ENCODE measurements at regions not wholly inside any gene's neighbourhood (a gene's known extent, or its start where the extent isn't known, plus 50 kb on each side); places are given as distances from the start of the nearest gene placed in this dataset.

DNA sequence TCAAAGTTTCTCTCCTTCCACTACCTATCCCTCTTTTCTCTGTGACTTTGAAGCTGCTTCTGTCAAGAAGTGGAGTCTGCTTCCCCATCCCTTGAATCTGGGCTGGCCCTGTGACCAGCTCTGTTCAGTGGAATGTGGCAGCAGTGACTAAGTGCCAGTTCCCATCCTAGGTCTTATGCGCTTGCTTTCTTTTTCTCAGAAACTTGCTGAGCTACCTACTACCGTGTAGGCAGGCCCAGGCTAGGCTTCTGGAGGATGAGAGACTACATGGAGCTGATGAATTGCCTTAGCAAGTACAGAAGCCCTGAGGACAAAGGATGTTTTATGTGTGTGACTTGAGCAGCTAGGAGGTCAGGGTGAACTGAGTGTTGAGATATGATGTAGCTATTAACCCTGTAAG is 123.2 kb downstream of the PDCD6IP start:
- Mint-ChIP-seq H3K4me3 (no peak overlapping the region), H3K4me1 (peaks cover 9% of the 10 kb centered on the region), H3K9me3 (no peaks in the 10 kb centered on the region), H3K27ac (no peak overlapping the region), H3K36me3 (ENCODE audit: low read depth) (no peaks in the 10 kb centered on the region), H3K27me3 (ENCODE audit: insufficient read depth, low read depth, poor library complexity) (peaks cover 3% of the 10 kb centered on the region)
- Histone ChIP-seq H3K36me3 (ENCODE audit: insufficient read depth) (no peaks in the 10 kb centered on the region), H4K20me1 (replicated peaks; ENCODE audit: insufficient read depth) (no peaks in the 10 kb centered on the region), H3F3A (replicated peaks; ENCODE audit: low read depth) (no peaks in the 10 kb centered on the region), H3K9me2 (ENCODE audit: insufficient read depth) (peaks cover 9% of the 10 kb centered on the region), H3K4me3 (no peak overlapping the region), H2AFZ (peak overlapping the region; percentile 10; the same call in 1 of the 2 replicates), H3K79me2 (replicated peaks; ENCODE audit: insufficient read depth) (no peaks in the 10 kb centered on the region), H3K4me1 (ENCODE audit: insufficient read depth) (peaks cover 12% of the 10 kb centered on the region), H3K27ac (ENCODE audit: low read depth) (no peak overlapping the region), H3K27me3 (ENCODE audit: insufficient read depth) (no peaks in the 10 kb centered on the region), H3K4me2 (no peak overlapping the region)
- ATAC-seq (no peak), DNase-seq (ENCODE audit: low spot score) (no peak)
- TF ChIP-seq ZNF114 (CRISPR knock-in tag; IDR thresholded peaks at IDR 0.05) = no peak
- TF ChIP-seq STAT1 (IDR thresholded peaks at IDR 0.05; ENCODE audit: unreplicated experiment) = no peak
- TF ChIP-seq, protein P1, sequence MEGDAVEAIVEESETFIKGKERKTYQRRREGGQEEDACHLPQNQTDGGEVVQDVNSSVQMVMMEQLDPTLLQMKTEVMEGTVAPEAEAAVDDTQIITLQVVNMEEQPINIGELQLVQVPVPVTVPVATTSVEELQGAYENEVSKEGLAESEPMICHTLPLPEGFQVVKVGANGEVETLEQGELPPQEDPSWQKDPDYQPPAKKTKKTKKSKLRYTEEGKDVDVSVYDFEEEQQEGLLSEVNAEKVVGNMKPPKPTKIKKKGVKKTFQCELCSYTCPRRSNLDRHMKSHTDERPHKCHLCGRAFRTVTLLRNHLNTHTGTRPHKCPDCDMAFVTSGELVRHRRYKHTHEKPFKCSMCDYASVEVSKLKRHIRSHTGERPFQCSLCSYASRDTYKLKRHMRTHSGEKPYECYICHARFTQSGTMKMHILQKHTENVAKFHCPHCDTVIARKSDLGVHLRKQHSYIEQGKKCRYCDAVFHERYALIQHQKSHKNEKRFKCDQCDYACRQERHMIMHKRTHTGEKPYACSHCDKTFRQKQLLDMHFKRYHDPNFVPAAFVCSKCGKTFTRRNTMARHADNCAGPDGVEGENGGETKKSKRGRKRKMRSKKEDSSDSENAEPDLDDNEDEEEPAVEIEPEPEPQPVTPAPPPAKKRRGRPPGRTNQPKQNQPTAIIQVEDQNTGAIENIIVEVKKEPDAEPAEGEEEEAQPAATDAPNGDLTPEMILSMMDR (conservative IDR thresholded peaks at IDR 0.05; ENCODE audit: low read depth in 2 of 2) = no peak
- no peak for TF ChIP-seq JUNB (IDR thresholded peaks at IDR 0.05; ENCODE audit: unreplicated experiment)
- no peak for TF ChIP-seq NANOG (IDR thresholded peaks at IDR 0.05; ENCODE audit: borderline replicate concordance)
- TF ChIP-seq POLR2AphosphoS5 (IDR thresholded peaks at IDR 0.05; ENCODE audit: low read depth) = no peak
- no peak for TF ChIP-seq EZH2 (IDR thresholded peaks at IDR 0.05; ENCODE audit: low read depth, unreplicated experiment)
- no peak for TF ChIP-seq EZH2phosphoT487 (IDR thresholded peaks at IDR 0.05; ENCODE audit: unreplicated experiment)
- TF ChIP-seq, protein P2, sequence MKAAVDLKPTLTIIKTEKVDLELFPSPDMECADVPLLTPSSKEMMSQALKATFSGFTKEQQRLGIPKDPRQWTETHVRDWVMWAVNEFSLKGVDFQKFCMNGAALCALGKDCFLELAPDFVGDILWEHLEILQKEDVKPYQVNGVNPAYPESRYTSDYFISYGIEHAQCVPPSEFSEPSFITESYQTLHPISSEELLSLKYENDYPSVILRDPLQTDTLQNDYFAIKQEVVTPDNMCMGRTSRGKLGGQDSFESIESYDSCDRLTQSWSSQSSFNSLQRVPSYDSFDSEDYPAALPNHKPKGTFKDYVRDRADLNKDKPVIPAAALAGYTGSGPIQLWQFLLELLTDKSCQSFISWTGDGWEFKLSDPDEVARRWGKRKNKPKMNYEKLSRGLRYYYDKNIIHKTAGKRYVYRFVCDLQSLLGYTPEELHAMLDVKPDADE (IDR thresholded peaks at IDR 0.05) = no peak
- TF ChIP-seq ZNF331 (CRISPR knock-in tag; IDR thresholded peaks at IDR 0.05; ENCODE audit: low read depth) = no peak
- TF ChIP-seq REST (IDR thresholded peaks at IDR 0.05; ENCODE audit: unreplicated experiment) = no peak
- TF ChIP-seq CREB1 (CRISPR knock-in tag; IDR thresholded peaks at IDR 0.05; ENCODE audit: low read depth) = no peak
- TF ChIP-seq, protein P3, sequence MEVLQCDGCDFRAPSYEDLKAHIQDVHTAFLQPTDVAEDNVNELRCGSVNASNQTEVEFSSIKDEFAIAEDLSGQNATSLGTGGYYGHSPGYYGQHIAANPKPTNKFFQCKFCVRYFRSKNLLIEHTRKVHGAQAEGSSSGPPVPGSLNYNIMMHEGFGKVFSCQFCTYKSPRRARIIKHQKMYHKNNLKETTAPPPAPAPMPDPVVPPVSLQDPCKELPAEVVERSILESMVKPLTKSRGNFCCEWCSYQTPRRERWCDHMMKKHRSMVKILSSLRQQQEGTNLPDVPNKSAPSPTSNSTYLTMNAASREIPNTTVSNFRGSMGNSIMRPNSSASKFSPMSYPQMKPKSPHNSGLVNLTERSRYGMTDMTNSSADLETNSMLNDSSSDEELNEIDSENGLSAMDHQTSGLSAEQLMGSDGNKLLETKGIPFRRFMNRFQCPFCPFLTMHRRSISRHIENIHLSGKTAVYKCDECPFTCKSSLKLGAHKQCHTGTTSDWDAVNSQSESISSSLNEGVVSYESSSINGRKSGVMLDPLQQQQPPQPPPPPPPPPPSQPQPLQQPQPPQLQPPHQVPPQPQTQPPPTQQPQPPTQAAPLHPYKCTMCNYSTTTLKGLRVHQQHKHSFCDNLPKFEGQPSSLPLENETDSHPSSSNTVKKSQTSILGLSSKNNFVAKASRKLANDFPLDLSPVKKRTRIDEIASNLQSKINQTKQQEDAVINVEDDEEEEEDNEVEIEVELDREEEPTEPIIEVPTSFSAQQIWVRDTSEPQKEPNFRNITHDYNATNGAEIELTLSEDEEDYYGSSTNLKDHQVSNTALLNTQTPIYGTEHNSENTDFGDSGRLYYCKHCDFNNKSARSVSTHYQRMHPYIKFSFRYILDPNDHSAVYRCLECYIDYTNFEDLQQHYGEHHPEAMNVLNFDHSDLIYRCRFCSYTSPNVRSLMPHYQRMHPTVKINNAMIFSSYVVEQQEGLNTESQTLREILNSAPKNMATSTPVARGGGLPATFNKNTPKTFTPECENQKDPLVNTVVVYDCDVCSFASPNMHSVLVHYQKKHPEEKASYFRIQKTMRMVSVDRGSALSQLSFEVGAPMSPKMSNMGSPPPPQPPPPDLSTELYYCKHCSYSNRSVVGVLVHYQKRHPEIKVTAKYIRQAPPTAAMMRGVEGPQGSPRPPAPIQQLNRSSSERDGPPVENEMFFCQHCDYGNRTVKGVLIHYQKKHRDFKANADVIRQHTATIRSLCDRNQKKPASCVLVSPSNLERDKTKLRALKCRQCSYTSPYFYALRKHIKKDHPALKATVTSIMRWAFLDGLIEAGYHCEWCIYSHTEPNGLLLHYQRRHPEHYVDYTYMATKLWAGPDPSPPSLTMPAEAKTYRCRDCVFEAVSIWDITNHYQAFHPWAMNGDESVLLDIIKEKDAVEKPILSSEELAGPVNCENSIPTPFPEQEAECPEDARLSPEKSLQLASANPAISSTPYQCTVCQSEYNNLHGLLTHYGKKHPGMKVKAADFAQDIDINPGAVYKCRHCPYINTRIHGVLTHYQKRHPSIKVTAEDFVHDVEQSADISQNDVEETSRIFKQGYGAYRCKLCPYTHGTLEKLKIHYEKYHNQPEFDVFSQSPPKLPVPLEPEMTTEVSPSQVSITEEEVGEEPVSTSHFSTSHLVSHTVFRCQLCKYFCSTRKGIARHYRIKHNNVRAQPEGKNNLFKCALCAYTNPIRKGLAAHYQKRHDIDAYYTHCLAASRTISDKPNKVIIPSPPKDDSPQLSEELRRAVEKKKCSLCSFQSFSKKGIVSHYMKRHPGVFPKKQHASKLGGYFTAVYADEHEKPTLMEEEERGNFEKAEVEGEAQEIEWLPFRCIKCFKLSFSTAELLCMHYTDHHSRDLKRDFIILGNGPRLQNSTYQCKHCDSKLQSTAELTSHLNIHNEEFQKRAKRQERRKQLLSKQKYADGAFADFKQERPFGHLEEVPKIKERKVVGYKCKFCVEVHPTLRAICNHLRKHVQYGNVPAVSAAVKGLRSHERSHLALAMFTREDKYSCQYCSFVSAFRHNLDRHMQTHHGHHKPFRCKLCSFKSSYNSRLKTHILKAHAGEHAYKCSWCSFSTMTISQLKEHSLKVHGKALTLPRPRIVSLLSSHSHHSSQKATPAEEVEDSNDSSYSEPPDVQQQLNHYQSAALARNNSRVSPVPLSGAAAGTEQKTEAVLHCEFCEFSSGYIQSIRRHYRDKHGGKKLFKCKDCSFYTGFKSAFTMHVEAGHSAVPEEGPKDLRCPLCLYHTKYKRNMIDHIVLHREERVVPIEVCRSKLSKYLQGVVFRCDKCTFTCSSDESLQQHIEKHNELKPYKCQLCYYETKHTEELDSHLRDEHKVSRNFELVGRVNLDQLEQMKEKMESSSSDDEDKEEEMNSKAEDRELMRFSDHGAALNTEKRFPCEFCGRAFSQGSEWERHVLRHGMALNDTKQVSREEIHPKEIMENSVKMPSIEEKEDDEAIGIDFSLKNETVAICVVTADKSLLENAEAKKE (CRISPR knock-in tag; IDR thresholded peaks at IDR 0.05) = no peak

Data from GM23338 (cell line).